ENCODE measurements at regions not wholly inside any gene's neighbourhood (a gene's known extent, or its start where the extent isn't known, plus 50 kb on each side); places are given as distances from the start of the nearest gene placed in this dataset.

DNA sequence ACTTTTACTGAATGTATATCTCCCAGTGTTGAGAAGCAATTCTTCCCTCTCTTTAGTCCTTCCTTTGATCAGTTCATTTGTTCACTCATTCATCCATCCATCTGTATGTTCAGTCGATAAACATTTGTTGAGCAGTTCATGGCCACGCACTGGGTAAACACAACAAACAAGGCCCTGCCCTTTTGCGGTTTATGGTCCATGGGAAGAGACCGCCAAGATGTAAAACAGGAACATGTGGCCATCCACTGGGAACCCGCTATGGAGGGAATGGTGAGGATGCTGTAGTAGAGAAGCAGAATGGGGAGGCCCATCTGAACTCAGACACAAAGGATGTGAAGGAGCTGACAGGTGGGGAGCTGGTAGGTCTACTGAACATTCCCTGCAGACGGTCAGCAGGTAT is 102.7 kb upstream of the SPRY4 start:
- Histone ChIP-seq H3K4me1 (replicated peaks in 1 of 2; ENCODE audit: control insufficient read depth in 2 of 2, insufficient read depth in 2 of 2, low read length in 2 of 2) (peaks cover 0 to 2% of the 10 kb centered on the region in 2 experiments; a peak in 4 of 5 replicates), H3K9me1 (ENCODE audit: control insufficient read depth, insufficient read depth, low read length) (no peaks in the 10 kb centered on the region), H3K27me3 (ENCODE audit: control insufficient read depth in 2 of 2, insufficient read depth in 2 of 2, low read length in 2 of 2) (peaks cover 0 to 4% of the 10 kb centered on the region in 2 experiments; a peak in 2 of 5 replicates), H3K79me2 (ENCODE audit: control insufficient read depth, insufficient read depth, low read length) (no peaks in the 10 kb centered on the region), H3K9me3 (replicated peaks; ENCODE audit: control insufficient read depth, insufficient read depth, low read depth, low read length) (no peaks in the 10 kb centered on the region), H3K4me2 (ENCODE audit: insufficient read depth, low read length) (no peak overlapping the region), H3K27ac (ENCODE audit: extremely low read depth, low read depth, low read length) (no peak overlapping the region), H4K20me1 (replicated peaks; ENCODE audit: control insufficient read depth, insufficient read depth, low read length) (no peaks in the 10 kb centered on the region), H3K36me3 (ENCODE audit: control insufficient read depth, insufficient read depth, low read length) (no peaks in the 10 kb centered on the region), H3K9ac (ENCODE audit: insufficient read depth in 1 of 2, low read depth in 2 of 2, low read length in 2 of 2) (no peak overlapping the region), H3K4me3 (no peak overlapping the region), H2AFZ (ENCODE audit: low read depth, low read length) (no peak overlapping the region)
- BruUV-seq (replicated peaks), result no TSS peak
- 64% methylated on average over 6 of the region's 6 CpGs for WGBS (ENCODE audit: insufficient coverage, low coverage, missing lambda C conversion rate)
- intact Hi-C loops (cut with micrococcal nuclease), result no loop called here
- in situ Hi-C loops (cut with MboI), result no loop called here
- no peak for TF ChIP-seq CCAR2 (IDR thresholded peaks at IDR 0.05; ENCODE audit: low read depth, low read length)
- no peak for TF ChIP-seq ZBED1 (IDR thresholded peaks at IDR 0.05)
- TF ChIP-seq, protein P1, sequence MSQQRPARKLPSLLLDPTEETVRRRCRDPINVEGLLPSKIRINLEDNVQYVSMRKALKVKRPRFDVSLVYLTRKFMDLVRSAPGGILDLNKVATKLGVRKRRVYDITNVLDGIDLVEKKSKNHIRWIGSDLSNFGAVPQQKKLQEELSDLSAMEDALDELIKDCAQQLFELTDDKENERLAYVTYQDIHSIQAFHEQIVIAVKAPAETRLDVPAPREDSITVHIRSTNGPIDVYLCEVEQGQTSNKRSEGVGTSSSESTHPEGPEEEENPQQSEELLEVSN (IDR thresholded peaks at IDR 0.05; ENCODE audit: borderline replicate concordance in 1 of 2, extremely low read depth in 1 of 2, insufficient read depth in 1 of 2, insufficient read length in 1 of 2, low read depth in 1 of 2, low read length in 1 of 2, poor library complexity in 1 of 2, severe bottlenecking in 1 of 2), result no peak
- TF ChIP-seq, protein P2, sequence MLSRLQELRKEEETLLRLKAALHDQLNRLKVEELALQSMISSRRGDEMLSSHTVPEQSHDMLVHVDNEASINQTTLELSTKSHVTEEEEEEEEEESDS (CRISPR knock-in tag; IDR thresholded peaks at IDR 0.05), result no peak
- TF ChIP-seq ZFP36 (IDR thresholded peaks at IDR 0.05; ENCODE audit: low read depth, low read length, partially characterized antibody), result no peak
- TF ChIP-seq, protein P3, sequence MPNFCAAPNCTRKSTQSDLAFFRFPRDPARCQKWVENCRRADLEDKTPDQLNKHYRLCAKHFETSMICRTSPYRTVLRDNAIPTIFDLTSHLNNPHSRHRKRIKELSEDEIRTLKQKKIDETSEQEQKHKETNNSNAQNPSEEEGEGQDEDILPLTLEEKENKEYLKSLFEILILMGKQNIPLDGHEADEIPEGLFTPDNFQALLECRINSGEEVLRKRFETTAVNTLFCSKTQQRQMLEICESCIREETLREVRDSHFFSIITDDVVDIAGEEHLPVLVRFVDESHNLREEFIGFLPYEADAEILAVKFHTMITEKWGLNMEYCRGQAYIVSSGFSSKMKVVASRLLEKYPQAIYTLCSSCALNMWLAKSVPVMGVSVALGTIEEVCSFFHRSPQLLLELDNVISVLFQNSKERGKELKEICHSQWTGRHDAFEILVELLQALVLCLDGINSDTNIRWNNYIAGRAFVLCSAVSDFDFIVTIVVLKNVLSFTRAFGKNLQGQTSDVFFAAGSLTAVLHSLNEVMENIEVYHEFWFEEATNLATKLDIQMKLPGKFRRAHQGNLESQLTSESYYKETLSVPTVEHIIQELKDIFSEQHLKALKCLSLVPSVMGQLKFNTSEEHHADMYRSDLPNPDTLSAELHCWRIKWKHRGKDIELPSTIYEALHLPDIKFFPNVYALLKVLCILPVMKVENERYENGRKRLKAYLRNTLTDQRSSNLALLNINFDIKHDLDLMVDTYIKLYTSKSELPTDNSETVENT (CRISPR knock-in tag; IDR thresholded peaks at IDR 0.05), result no peak
- TF ChIP-seq CEBPG (CRISPR knock-in tag; IDR thresholded peaks at IDR 0.05), result no peak
- TF ChIP-seq CEBPG (tag; conservative IDR thresholded peaks at IDR 0.05 in 1 of 2, IDR thresholded peaks at IDR 0.05 in 1 of 2), result no peak
- no peak for TF ChIP-seq SRSF1 (IDR thresholded peaks at IDR 0.05; ENCODE audit: low read depth, low read length)
- TF ChIP-seq PPARD (CRISPR knock-in tag; IDR thresholded peaks at IDR 0.05), result no peak
- no peak for TF ChIP-seq PRMT5 (CRISPR knock-in tag; IDR thresholded peaks at IDR 0.05)
- no peak for TF ChIP-seq LARP7 (IDR thresholded peaks at IDR 0.05)
- TF ChIP-seq, protein P4, sequence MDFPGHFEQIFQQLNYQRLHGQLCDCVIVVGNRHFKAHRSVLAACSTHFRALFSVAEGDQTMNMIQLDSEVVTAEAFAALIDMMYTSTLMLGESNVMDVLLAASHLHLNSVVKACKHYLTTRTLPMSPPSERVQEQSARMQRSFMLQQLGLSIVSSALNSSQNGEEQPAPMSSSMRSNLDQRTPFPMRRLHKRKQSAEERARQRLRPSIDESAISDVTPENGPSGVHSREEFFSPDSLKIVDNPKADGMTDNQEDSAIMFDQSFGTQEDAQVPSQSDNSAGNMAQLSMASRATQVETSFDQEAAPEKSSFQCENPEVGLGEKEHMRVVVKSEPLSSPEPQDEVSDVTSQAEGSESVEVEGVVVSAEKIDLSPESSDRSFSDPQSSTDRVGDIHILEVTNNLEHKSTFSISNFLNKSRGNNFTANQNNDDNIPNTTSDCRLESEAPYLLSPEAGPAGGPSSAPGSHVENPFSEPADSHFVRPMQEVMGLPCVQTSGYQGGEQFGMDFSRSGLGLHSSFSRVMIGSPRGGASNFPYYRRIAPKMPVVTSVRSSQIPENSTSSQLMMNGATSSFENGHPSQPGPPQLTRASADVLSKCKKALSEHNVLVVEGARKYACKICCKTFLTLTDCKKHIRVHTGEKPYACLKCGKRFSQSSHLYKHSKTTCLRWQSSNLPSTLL (IDR thresholded peaks at IDR 0.05), result no peak
- POLR2A ChIA-PET, result interaction anchor here (0.7 kb wide), 1 partner anchor 240 kb away, joined by 3 read pairs; no protein-coding TSS in a partner anchor
- FAIRE-seq (no peak), ATAC-seq (no peak), DNase-seq (ENCODE audit: extremely low read depth in 1 of 4, low spot score in 3 of 4) (no peak)
- CTCF ChIA-PET (ENCODE audit: low intra/inter-chr PET ratio), result no interaction called here

Measured in K562 (cell line).